ENCODE measurements at regions not wholly inside any gene's neighbourhood (a gene's known extent, or its start where the extent isn't known, plus 50 kb on each side); places are given as distances from the start of the nearest gene placed in this dataset.

- DNase-seq: no peak
Observed at GRCh38 chr13:106691861-106692260, 123.9 kb upstream of the ARGLU1 start.

- DNase-seq: no peak
Observed at GRCh38 chr13:106691341-106691740, 123.4 kb upstream of the ARGLU1 start.

GRCh38 chr13:106690779-106691178, 122.8 kb upstream of the ARGLU1 start:
- DNase-seq: no peak

GRCh38 chr13:106689906-106690305, 122.0 kb upstream of the ARGLU1 start:
- DNase-seq: no peak

GRCh38 chr13:106688940-106689339, 121.0 kb upstream of the ARGLU1 start:
- DNase-seq: no peak

- DNase-seq: no peak
Observed at GRCh38 chr13:106686163-106686562, 118.2 kb upstream of the ARGLU1 start.

GRCh38 chr13:106685143-106685542, 117.2 kb upstream of the ARGLU1 start:
- no peak for DNase-seq

- no peak for DNase-seq
Observed at GRCh38 chr13:106683918-106684317, 116.0 kb upstream of the ARGLU1 start.

GRCh38 chr13:106683179-106683578, 115.2 kb upstream of the ARGLU1 start:
- DNase-seq: no peak

GRCh38 chr13:106681997-106682396, 114.1 kb upstream of the ARGLU1 start:
- no peak for DNase-seq

GRCh38 chr13:106681536-106681935, 113.6 kb upstream of the ARGLU1 start:
- no peak for DNase-seq

GRCh38 chr13:106680796-106681472, 113.0 kb upstream of the ARGLU1 start:
- DNase-seq: no peak

GRCh38 chr13:106678646-106679418, 110.9 kb upstream of the ARGLU1 start:
- DNase-seq: no peak

- no peak for DNase-seq
Observed at GRCh38 chr13:106675311-106675710, 107.4 kb upstream of the ARGLU1 start.

- DNase-seq: no peak
Observed at GRCh38 chr13:106660746-106661625, 93.0 kb upstream of the ARGLU1 start.

GRCh38 chr13:106657104-106657503, 89.2 kb upstream of the ARGLU1 start:
- DNase-seq: no peak

GRCh38 chr13:106656186-106656585, 88.2 kb upstream of the ARGLU1 start:
- no peak for DNase-seq

GRCh38 chr13:106651442-106651841, 83.5 kb upstream of the ARGLU1 start:
- no peak for DNase-seq

GRCh38 chr13:106650690-106651205, 82.8 kb upstream of the ARGLU1 start:
- no peak for DNase-seq

GRCh38 chr13:106649495-106649894, 81.6 kb upstream of the ARGLU1 start:
- no peak for DNase-seq

- DNase-seq: no peak
Observed at GRCh38 chr13:106640515-106640914, 72.6 kb upstream of the ARGLU1 start.

- DNase-seq: no peak
Observed at GRCh38 chr13:106637519-106637918, 69.6 kb upstream of the ARGLU1 start.

GRCh38 chr13:106636492-106636891, 68.6 kb upstream of the ARGLU1 start:
- no peak for DNase-seq

Measured in DMS79 (cell line).